PC-3 (cell line): ENCODE measurements at regions not wholly inside any gene's neighbourhood (a gene's known extent, or its start where the extent isn't known, plus 50 kb on each side); places are given as distances from the start of the nearest gene placed in this dataset.

Source experiments
- CTCF ChIP-seq: fragments of 300-600 bp; sonication (generic); conservative IDR thresholded peaks from 2 replicates; pipeline ENCODE4 v1.5.1; 2017; ENCODE audit warnings: antibody characterized with exemption, low read depth, mild to moderate bottlenecking, low read length
- EZH2 ChIP-seq: fragments of 300-600 bp; sonication (generic); IDR thresholded peaks from one replicate; pipeline ENCODE4 v1.6.1; 2017; ENCODE audit warnings: antibody characterized with exemption, mild to moderate bottlenecking, low read length; ENCODE audit not compliant: unreplicated experiment

GRCh38 chr5:93006915-93007314 lies 574.1 kb downstream of the NR2F1-AS1 start:
- TF ChIP-seq CTCF (no peak), EZH2 (no peak)
